GM12892 (cell line): ENCODE measurements at regions not wholly inside any gene's neighbourhood (a gene's known extent, or its start where the extent isn't known, plus 50 kb on each side); places are given as distances from the start of the nearest gene placed in this dataset.
"Not testable (repeated sequence)": the region's sequence is repeated elsewhere in the genome, so short reads cannot be mapped to it uniquely, and the experiment has no call there.

Experiments used
- DNase-seq: peaks from one replicate; pipeline ENCODE4 v3.0.0; 2011; ENCODE audit not compliant: insufficient read length
- FAIRE-seq: peaks from 2 replicates; lab custom pipeline; 2011; peaks lifted over from hg19 to GRCh38; lab: Jason Lieb, UNC
- POLR2A ChIP-seq: IDR thresholded peaks from 2 replicates; pipeline ENCODE4 v1.6.1; 2011; ENCODE audit warnings: low read depth, low read length, control low read depth
- POLR2AphosphoS5 ChIP-seq: IDR thresholded peaks from 2 replicates; pipeline ENCODE4 v1.6.1; 2011; ENCODE audit warnings: low read depth, low read length, control low read depth
- TAF1 ChIP-seq: IDR thresholded peaks from 2 replicates; pipeline ENCODE4 v1.6.1; 2011; ENCODE audit warnings: low read depth, mild to moderate bottlenecking, control low read depth, low read length, borderline replicate concordance

- no peak for TF ChIP-seq TAF1
- no peak for TF ChIP-seq POLR2AphosphoS5
- TF ChIP-seq POLR2A: no peak
- DNase-seq (no peak), FAIRE-seq (no peak)
These were observed 210.2 kb upstream of the NR5A2 start for GRCh38 chr1:199817266-199817665.

GRCh38 chr1:199821029-199821779 lies 206.3 kb upstream of the NR5A2 start:
- FAIRE-seq: no peak
- no peak for DNase-seq
- TF ChIP-seq POLR2AphosphoS5 (no peak), POLR2A (no peak), TAF1 (no peak)

- FAIRE-seq (no peak), DNase-seq (no peak)
- TF ChIP-seq POLR2A (no peak), TAF1 (no peak), POLR2AphosphoS5 (no peak)
These were observed 195.1 kb upstream of the NR5A2 start for GRCh38 chr1:199832451-199832850.

GRCh38 chr1:199834711-199835110 lies 192.8 kb upstream of the NR5A2 start:
- TF ChIP-seq TAF1 (no peak), POLR2AphosphoS5 (no peak), POLR2A (no peak)
- no peak for FAIRE-seq

GRCh38 chr1:199836430-199836829 lies 191.1 kb upstream of the NR5A2 start:
- TF ChIP-seq POLR2AphosphoS5 (no peak), POLR2A (no peak), TAF1 (no peak)
- FAIRE-seq (no peak), DNase-seq (no peak)

More at GRCh38 chr1:199834711-199835110, 192.8 kb upstream of the NR5A2 start:
- DNase-seq: no peak

- DNase-seq (no peak), FAIRE-seq (no peak)
- TF ChIP-seq POLR2AphosphoS5 (no peak), TAF1 (no peak), POLR2A (no peak)
These were observed 190.2 kb upstream of the NR5A2 start for GRCh38 chr1:199837321-199837720.

- not testable (repeated sequence) for FAIRE-seq, DNase-seq
These were observed 187.9 kb upstream of the NR5A2 start for GRCh38 chr1:199839608-199840007.

- not testable (repeated sequence) for DNase-seq, FAIRE-seq
These were observed 184.4 kb upstream of the NR5A2 start for GRCh38 chr1:199843096-199843495.

- DNase-seq: no peak
- FAIRE-seq: no peak
- TF ChIP-seq POLR2AphosphoS5 (no peak), TAF1 (no peak), POLR2A (no peak)
These were observed 183.6 kb upstream of the NR5A2 start for GRCh38 chr1:199843861-199844260.

- no peak for TF ChIP-seq POLR2A
- no peak for TF ChIP-seq TAF1
- no peak for TF ChIP-seq POLR2AphosphoS5
- DNase-seq (no peak), FAIRE-seq (no peak)
These were observed 180.5 kb upstream of the NR5A2 start for GRCh38 chr1:199847021-199847420.

GRCh38 chr1:199851439-199852140 lies 175.9 kb upstream of the NR5A2 start:
- no peak for DNase-seq
- FAIRE-seq: no peak
- no peak for TF ChIP-seq POLR2AphosphoS5

GRCh38 chr1:199854686-199855321 lies 172.7 kb upstream of the NR5A2 start:
- FAIRE-seq (no peak), DNase-seq (no peak)
- TF ChIP-seq TAF1 (no peak), POLR2AphosphoS5 (no peak), POLR2A (no peak)
